IMR-90 (cell line): ENCODE measurements at regions not wholly inside any gene's neighbourhood (a gene's known extent, or its start where the extent isn't known, plus 50 kb on each side); places are given as distances from the start of the nearest gene placed in this dataset.

Experiments used
- ATAC-seq: fragments of 200-7000 bp; cut with Tn5 transposase; 2 replicates; pipeline ENCODE4 v1.9.1; 2020; ENCODE audit warnings: low read depth, mild to moderate bottlenecking, moderate library complexity
- BruUV-seq: library from RNA; stranded (reverse); fragments of 400-500 nt; replicated peaks from 2 replicates; lab custom pipeline; 2021; lab: Mats Ljungman, UMichigan
- CTCF ChIA-PET: fragments of 300-600 bp; formaldehyde crosslinking; extraction: SDS; loops from one replicate; lab custom pipeline; 2021; ENCODE audit warnings: antibody characterized with exemption; lab: Yijun Ruan, JAX
- POLR2A ChIA-PET: fragments of 300-600 bp; sonication (Branson Sonifier 250); formaldehyde crosslinking; loops from one replicate; lab custom pipeline; 2022; ENCODE audit warnings: antibody characterized with exemption; ENCODE audit not compliant: unreplicated experiment; lab: Charles Lee
- DNase-seq: peaks from one replicate; pipeline ENCODE4 v3.0.0; 2013
- H2AFZ ChIP-seq: replicated peaks from 2 replicates; pipeline ENCODE3; 2013; ENCODE audit warnings: low read length, mild to moderate bottlenecking; ENCODE audit not compliant: poor library complexity
- H2AK5ac ChIP-seq: 2 replicates; pipeline ENCODE4 v1.6.1; 2013; ENCODE audit warnings: low read depth, low read length, inconsistent platforms
- H2AK9ac ChIP-seq: replicated peaks from 2 replicates; pipeline ENCODE3; 2013; ENCODE audit warnings: mild to moderate bottlenecking, low read depth, low read length, moderate library complexity; ENCODE audit not compliant: poor library complexity
- H2BK120ac ChIP-seq: 2 replicates; pipeline ENCODE4 v1.6.1; 2013; ENCODE audit warnings: low read depth, low read length, inconsistent platforms
- H2BK15ac ChIP-seq: 3 replicates; pipeline ENCODE4 v1.6.1; 2013; ENCODE audit warnings: low read depth, low read length, inconsistent platforms
- H2BK20ac ChIP-seq: 2 replicates; pipeline ENCODE4 v1.6.1; 2013; ENCODE audit warnings: low read depth, mild to moderate bottlenecking, inconsistent platforms, low read length, moderate library complexity
- H2BK5ac ChIP-seq: 2 replicates; pipeline ENCODE4 v1.6.1; 2013; ENCODE audit warnings: mild to moderate bottlenecking, low read depth, low read length, inconsistent platforms; ENCODE audit not compliant: poor library complexity, severe bottlenecking
- H3K14ac ChIP-seq: replicated peaks from 2 replicates; pipeline ENCODE4 v1.6.1; 2013; ENCODE audit warnings: low read depth, low read length, inconsistent platforms
- H3K18ac ChIP-seq: 2 replicates; pipeline ENCODE4 v1.6.1; 2013; ENCODE audit warnings: low read depth, low read length, control low read depth
- H3K23ac ChIP-seq: 2 replicates; pipeline ENCODE4 v1.6.1; 2013; ENCODE audit warnings: low read depth, low read length, inconsistent platforms
- H3K27ac ChIP-seq: 2 replicates; pipeline ENCODE4 v1.5.1; 2013; ENCODE audit warnings: mild to moderate bottlenecking, control low read depth, low read length; ENCODE audit not compliant: insufficient read depth
- H3K27me3 ChIP-seq: 2 replicates; pipeline ENCODE4 v1.6.1; 2013; ENCODE audit warnings: low read length; ENCODE audit not compliant: control insufficient read depth, insufficient read depth
- H3K36me3 ChIP-seq: 2 replicates; pipeline ENCODE4 v1.6.1; 2013; ENCODE audit warnings: low read length, mixed read lengths; ENCODE audit not compliant: control insufficient read depth, insufficient read depth
- H3K4ac ChIP-seq: 2 replicates; pipeline ENCODE4 v1.6.1; 2013; ENCODE audit warnings: low read depth, low read length, inconsistent platforms
- H3K4me1 ChIP-seq: 2 replicates; pipeline ENCODE4 v1.6.1; 2013; ENCODE audit warnings: low read length, mixed read lengths; ENCODE audit not compliant: control insufficient read depth, insufficient read depth
- H3K4me2 ChIP-seq: 2 replicates; pipeline ENCODE4 v1.6.1; 2013; ENCODE audit warnings: low read depth, mild to moderate bottlenecking, control low read depth, low read length, moderate library complexity
- H3K4me3 ChIP-seq: 2 replicates; pipeline ENCODE4 v1.5.1; 2013; ENCODE audit warnings: low read depth, mild to moderate bottlenecking, control low read depth, low read length, moderate library complexity; ENCODE audit not compliant: insufficient read depth
- H3K56ac ChIP-seq: 2 replicates; pipeline ENCODE4 v1.6.1; 2013; ENCODE audit warnings: low read length, inconsistent platforms; ENCODE audit not compliant: insufficient read depth; ENCODE audit errors: extremely low read depth
- H3K79me1 ChIP-seq, 2 experiments: 2 replicates each; pipeline ENCODE4 v1.6.1; 2013; ENCODE audit warnings: low read length in 2 of 2, inconsistent platforms in 1 of 2, low read depth in 1 of 2
- H3K9ac ChIP-seq: 2 replicates; pipeline ENCODE4 v1.6.1; 2013; ENCODE audit warnings: low read depth, low read length, control low read depth
- H3K9me1 ChIP-seq: 2 replicates; pipeline ENCODE4 v1.6.1; 2013; ENCODE audit warnings: low read length, inconsistent platforms; ENCODE audit not compliant: insufficient read depth
- H3K9me3 ChIP-seq: 2 replicates; pipeline ENCODE4 v1.6.1; 2013; ENCODE audit warnings: low read length; ENCODE audit not compliant: control insufficient read depth, insufficient read depth
- H4K20me1 ChIP-seq: 2 replicates; pipeline ENCODE4 v1.6.1; 2013; ENCODE audit warnings: low read length, inconsistent platforms; ENCODE audit not compliant: insufficient read depth
- H4K5ac ChIP-seq: 2 replicates; pipeline ENCODE4 v1.6.1; 2013; ENCODE audit warnings: mild to moderate bottlenecking, low read depth, low read length, control low read depth
- H4K8ac ChIP-seq, 2 experiments: 2 replicates each; pipeline ENCODE4 v1.6.1; 2013; ENCODE audit warnings: low read depth in 2 of 2, low read length in 2 of 2, control low read depth in 1 of 2, inconsistent platforms in 1 of 2
- H4K91ac ChIP-seq: 2 replicates; pipeline ENCODE4 v1.6.1; 2013; ENCODE audit warnings: low read depth, low read length, inconsistent platforms; ENCODE audit not compliant: insufficient read depth
- BHLHE40 ChIP-seq: fragments of 150-350 bp; IDR thresholded peaks from 2 replicates; pipeline ENCODE4 v1.6.1; 2016; ENCODE audit warnings: mild to moderate bottlenecking, low read depth, low read length
- CEBPB ChIP-seq: IDR thresholded peaks from 2 replicates; pipeline ENCODE4 v1.6.1; 2012; ENCODE audit warnings: low read depth, low read length, improper control_type of control experiment
- CHD1 ChIP-seq: IDR thresholded peaks from 2 replicates; pipeline ENCODE4 v1.6.1; 2012; ENCODE audit warnings: low read depth, low read length, improper control_type of control experiment
- CTCF ChIP-seq: conservative IDR thresholded peaks from 2 replicates; pipeline ENCODE4 v1.5.1; 2012; ENCODE audit warnings: mild to moderate bottlenecking, low read depth, low read length, improper control_type of control experiment
- FOS ChIP-seq: fragments of 150-350 bp; IDR thresholded peaks from 2 replicates; pipeline ENCODE4 v1.6.1; 2016; ENCODE audit warnings: low read depth, low read length
- MAFK ChIP-seq: IDR thresholded peaks from 2 replicates; pipeline ENCODE4 v1.6.1; 2012; ENCODE audit warnings: low read depth, low read length, improper control_type of control experiment
- MAZ ChIP-seq: IDR thresholded peaks from 2 replicates; pipeline ENCODE4 v1.6.1; 2012; ENCODE audit warnings: low read depth, mild to moderate bottlenecking, low read length, improper control_type of control experiment, moderate library complexity, borderline replicate concordance
- NFE2L2 ChIP-seq: fragments of 150-350 bp; IDR thresholded peaks from 2 replicates; pipeline ENCODE4 v1.6.1; 2016; ENCODE audit warnings: low read depth, mild to moderate bottlenecking, low read length
- POLR2A ChIP-seq: IDR thresholded peaks from 2 replicates; pipeline ENCODE4 v1.6.1; 2012; ENCODE audit warnings: mild to moderate bottlenecking, low read depth, low read length
- RCOR1 ChIP-seq: IDR thresholded peaks from 2 replicates; pipeline ENCODE4 v1.6.1; 2012; ENCODE audit warnings: mild to moderate bottlenecking, low read length, improper control_type of control experiment; ENCODE audit not compliant: insufficient replicate concordance
- RFX5 ChIP-seq: IDR thresholded peaks from 2 replicates; pipeline ENCODE4 v1.8.0; 2012; ENCODE audit warnings: low read depth, mild to moderate bottlenecking, low read length, moderate library complexity
- WGBS, 2 experiments: methylation state at CpG; one replicate each; pipeline versions ENCODE4 v1.1.5 to v1.1.7; 2013; ENCODE audit warnings: missing lambda C conversion rate in 2 of 2; ENCODE audit not compliant: insufficient read length in 1 of 2; ENCODE audit errors: extremely low coverage in 2 of 2; 5-methylcytosine and 5-hydroxymethylcytosine counted together
- dilution Hi-C: fragments of 300-500 bp; cut with HindIII; formaldehyde crosslinking; loops from one replicate; pipeline ENCODE4 v1.14.3; 2018; ENCODE audit warnings: low sequenced_read_pairs; ENCODE audit not compliant: unreplicated experiment
- in situ Hi-C: fragments of 300-500 bp; cut with MboI; formaldehyde crosslinking; loops from 3 replicates; pipeline ENCODE4 v1.14.3; 2019; ENCODE audit warnings: low sequenced_read_pairs, inconsistent platforms, mixed read lengths
- intact Hi-C: fragments of 100-400 bp; cut with micrococcal nuclease; formaldehyde crosslinking; loops from 2 replicates; pipeline ENCODE4 v1.10.0; 2022
- TF ChIP-seq, protein P1 (sequence below): fragments of 150-350 bp; IDR thresholded peaks from 2 replicates; pipeline ENCODE4 v1.6.1; 2016; ENCODE audit warnings: low read depth, mild to moderate bottlenecking, low read length, moderate library complexity, borderline replicate concordance

DNA sequence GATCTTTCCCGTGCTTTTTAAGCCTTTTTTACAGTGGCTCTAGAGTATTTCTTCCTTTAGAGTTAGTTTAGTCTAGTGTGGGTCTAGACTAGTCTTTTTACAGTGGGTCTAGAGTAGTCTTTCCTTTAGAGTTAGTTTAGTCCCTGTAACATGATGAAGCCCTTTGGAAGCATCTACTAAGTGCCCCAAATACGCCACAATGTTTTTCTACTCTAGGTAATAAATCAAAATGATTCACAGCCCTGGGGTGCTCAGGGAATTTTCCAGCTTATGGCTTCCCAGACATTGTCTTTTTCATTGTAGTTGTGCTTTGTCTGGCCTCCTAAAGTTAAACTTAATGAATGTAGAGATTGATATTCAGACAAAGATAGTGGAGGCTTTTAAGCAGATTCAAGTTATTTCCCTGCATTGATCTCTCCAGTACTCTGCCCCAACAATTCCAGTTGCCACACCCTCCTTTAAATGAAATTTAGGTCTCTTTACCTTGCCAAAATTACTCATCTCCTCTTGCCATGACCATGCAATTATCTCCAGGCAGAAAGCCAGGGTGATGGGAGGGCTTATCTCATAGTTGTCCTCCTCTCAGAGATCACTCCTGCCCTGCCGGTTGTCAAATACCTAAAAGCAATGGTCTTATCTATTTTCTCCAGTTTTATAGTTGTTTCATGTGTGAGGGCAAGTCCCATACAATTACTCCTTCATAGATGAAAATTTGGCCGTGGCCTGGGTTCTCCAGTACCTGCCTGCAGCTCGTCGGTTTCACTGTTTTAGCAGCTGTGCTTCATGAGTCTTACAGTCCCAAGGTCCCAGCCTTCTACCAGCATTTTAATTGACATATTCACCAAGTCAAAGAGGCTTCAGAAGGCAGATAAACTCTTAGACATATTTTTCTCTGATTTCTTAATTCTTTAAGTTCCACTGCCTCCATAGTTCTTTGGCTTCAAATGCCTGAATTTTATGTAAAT, 794.0 kb upstream of the COX7C start (continued):
- TF ChIP-seq NFE2L2 = no peak

DNA sequence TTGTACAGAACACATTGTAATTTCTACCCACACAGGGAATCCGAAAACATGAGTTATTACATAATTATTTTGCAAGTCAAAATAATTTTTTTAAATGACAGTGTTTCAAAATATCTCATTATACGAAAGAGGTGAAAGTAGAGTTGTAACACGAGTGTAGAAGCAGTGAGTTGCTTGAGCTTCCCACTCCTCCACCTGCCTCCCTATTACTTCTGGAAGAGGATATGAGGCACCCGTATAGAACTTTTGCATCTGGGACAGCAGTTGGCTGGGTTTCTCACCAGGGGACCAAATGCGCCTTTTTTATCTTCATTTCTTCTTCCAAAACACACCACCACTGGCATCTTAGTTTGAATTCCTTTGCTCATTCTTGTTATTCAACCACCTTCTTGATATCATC, 779.0 kb upstream of the COX7C start:
- BruUV-seq = no TSS peak
- Histone ChIP-seq H2BK20ac (no peak overlapping the region), H3K4ac (no peak overlapping the region), H3K9ac (no peak overlapping the region), H4K91ac (no peak overlapping the region), H3K18ac (no peak overlapping the region), H3K14ac (no peak overlapping the region), H3K23ac (no peak overlapping the region), H4K20me1 (no peaks in the 10 kb centered on the region), H3K56ac (no peak overlapping the region), H3K27ac (no peak overlapping the region), H3K27me3 (no peaks in the 10 kb centered on the region), H2AK9ac (no peak overlapping the region), H2BK15ac (no peak overlapping the region), H3K4me1 (no peaks in the 10 kb centered on the region), H3K36me3 (no peaks in the 10 kb centered on the region), H2AFZ (no peak overlapping the region), H3K4me2 (no peak overlapping the region), H2AK5ac (no peak overlapping the region), H3K4me3 (no peak overlapping the region), H3K9me1 (no peaks in the 10 kb centered on the region), H4K8ac (no peak overlapping the region), H2BK5ac (no peak overlapping the region), H4K5ac (no peak overlapping the region), H3K79me1 (no peaks in the 10 kb centered on the region), H2BK120ac (no peak overlapping the region), H3K9me3 (peaks cover 10% of the 10 kb centered on the region)
- WGBS, 2 experiments = no CpG with 5 or more reads among the region's 5 CpGs
- intact Hi-C loops (no loop called here), in situ Hi-C loops (no loop called here), dilution Hi-C loops (no loop called here)
- ATAC-seq (no peak), DNase-seq (no peak)
- TF ChIP-seq CEBPB (no peak), BHLHE40 (no peak), MAFK (no peak), CTCF (no peak), POLR2A (no peak), NFE2L2 (no peak), RFX5 (no peak), RCOR1 (no peak), CHD1 (no peak), MAZ (no peak), FOS (no peak)
- TF ChIP-seq, protein P1, sequence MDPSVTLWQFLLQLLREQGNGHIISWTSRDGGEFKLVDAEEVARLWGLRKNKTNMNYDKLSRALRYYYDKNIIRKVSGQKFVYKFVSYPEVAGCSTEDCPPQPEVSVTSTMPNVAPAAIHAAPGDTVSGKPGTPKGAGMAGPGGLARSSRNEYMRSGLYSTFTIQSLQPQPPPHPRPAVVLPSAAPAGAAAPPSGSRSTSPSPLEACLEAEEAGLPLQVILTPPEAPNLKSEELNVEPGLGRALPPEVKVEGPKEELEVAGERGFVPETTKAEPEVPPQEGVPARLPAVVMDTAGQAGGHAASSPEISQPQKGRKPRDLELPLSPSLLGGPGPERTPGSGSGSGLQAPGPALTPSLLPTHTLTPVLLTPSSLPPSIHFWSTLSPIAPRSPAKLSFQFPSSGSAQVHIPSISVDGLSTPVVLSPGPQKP = no peak
- CTCF ChIA-PET = no interaction called here
- POLR2A ChIA-PET = no interaction called here
